ENCODE measurements at regions not wholly inside any gene's neighbourhood (a gene's known extent, or its start where the extent isn't known, plus 50 kb on each side); places are given as distances from the start of the nearest gene placed in this dataset.

DNA sequence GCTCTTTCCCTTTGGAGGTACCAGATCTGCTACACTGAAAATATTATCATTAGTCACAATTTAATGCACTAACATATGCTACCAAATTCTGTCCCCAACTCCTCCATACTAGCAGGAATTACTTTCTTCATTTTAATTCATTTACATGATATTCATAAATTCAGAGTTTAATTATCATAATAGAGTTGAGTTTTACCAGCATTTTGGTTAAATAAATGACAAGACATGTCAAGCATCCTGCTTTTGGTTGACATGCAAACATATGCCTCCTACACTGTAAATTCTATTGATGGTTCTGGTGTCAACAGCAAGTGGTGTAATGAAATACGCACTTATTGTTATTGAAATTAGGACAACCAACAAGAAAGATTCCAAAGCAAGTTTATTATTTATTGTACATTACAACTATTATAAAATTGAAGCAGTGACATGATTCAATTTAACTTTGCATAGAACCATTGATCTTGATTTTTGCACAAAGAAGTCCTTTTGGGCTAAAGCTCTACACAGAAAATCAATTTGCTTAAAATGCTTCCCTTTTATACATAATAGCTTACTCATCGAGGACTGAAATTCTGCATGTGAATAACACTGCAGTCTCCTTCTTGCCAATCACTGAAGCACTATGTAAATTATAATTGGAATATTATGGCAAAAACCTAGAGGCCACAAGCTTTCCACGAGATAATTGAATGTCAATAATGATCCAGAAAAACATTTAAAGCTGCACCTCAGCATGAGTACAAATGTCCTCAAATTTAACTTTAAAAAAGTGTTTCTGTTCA is 728.6 kb upstream of the ADGRL2 start:
- no peak for TF ChIP-seq EZH2 (IDR thresholded peaks at IDR 0.05; ENCODE audit: insufficient read depth, poor library complexity, severe bottlenecking)
- no peak for TF ChIP-seq EZH2phosphoT487 (IDR thresholded peaks at IDR 0.05; ENCODE audit: insufficient read depth, low read depth)

Data from GM23248 (cell line).